Left ventricle myocardium inferior (tissue), 1 donor: ENCODE measurements at regions not wholly inside any gene's neighbourhood (a gene's known extent, or its start where the extent isn't known, plus 50 kb on each side); places are given as distances from the start of the nearest gene placed in this dataset.

Experiments used
- DNase-seq: peaks from one replicate; pipeline ENCODE4 v3.0.0-alpha.2; 2020
- H3K27ac ChIP-seq: fragments of 200-600 bp; replicated peaks from 2 replicates; pipeline ENCODE4 v1.8.0; 2021
- H3K27me3 ChIP-seq: fragments of 200-600 bp; 2 replicates; pipeline ENCODE4 v1.8.0; 2021; ENCODE audit warnings: low read depth
- H3K36me3 ChIP-seq: fragments of 200-600 bp; 2 replicates; pipeline ENCODE4 v1.8.0; 2021
- H3K4me1 ChIP-seq: fragments of 200-600 bp; 2 replicates; pipeline ENCODE4 v1.8.0; 2021
- H3K4me3 ChIP-seq: fragments of 200-600 bp; 2 replicates; pipeline ENCODE4 v1.8.0; 2021; ENCODE audit warnings: mild to moderate bottlenecking, moderate library complexity
- H3K9me3 ChIP-seq: fragments of 200-600 bp; replicated peaks from 2 replicates; pipeline ENCODE4 v1.8.0; 2021
- CTCF ChIP-seq: fragments of 200-600 bp; IDR thresholded peaks from 2 replicates; pipeline ENCODE4 v1.8.0; 2021; ENCODE audit warnings: antibody characterized with exemption, mild to moderate bottlenecking, borderline replicate concordance
- intact Hi-C: fragments of 100-400 bp; cut with micrococcal nuclease; formaldehyde crosslinking; loops from one replicate; pipeline ENCODE4 v1.11.0; 2022
- donor health status: DM: no; HTN: yes; CAD: no; lungs with severe emphysema.

DNA sequence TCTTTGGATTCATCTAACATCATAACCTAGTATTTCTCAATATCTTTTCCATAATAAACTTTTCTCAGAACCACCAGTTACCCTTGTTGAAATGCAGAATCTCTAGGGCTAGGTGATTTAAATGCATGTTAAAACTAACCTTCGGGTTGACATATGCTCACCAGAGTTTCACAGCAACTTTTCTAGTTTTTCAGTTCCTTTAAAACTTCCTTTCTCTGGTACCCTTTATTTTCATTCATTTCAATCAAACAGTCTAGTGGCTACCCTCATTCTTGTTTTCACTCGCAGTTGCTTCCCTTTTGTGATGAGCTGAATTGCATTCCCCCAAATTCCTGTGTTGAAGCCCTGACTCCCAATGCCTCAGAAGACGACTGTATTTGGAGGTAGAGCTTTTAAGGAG is 712.8 kb upstream of the CHRM3 start:
- H3K27me3 ChIP-seq = no peaks in the 10 kb centered on the region
- no peak for TF ChIP-seq CTCF
- intact Hi-C loops = no loop called here

GRCh38 chr1:238672806-238673205 is 713.6 kb upstream of the CHRM3 start:
- intact Hi-C loops = no loop called here
- Histone ChIP-seq H3K4me1 (no peaks in the 10 kb centered on the region), H3K27ac (no peak overlapping the region), H3K36me3 (no peaks in the 10 kb centered on the region), H3K9me3 (peaks cover 6% of the 10 kb centered on the region), H3K4me3 (no peak overlapping the region), H3K27me3 (no peaks in the 10 kb centered on the region)
- TF ChIP-seq CTCF = no peak
- DNase-seq = no peak

More for the DNA sequence above, 712.8 kb upstream of the CHRM3 start:
- Histone ChIP-seq H3K27ac (no peak overlapping the region), H3K4me3 (no peak overlapping the region), H3K36me3 (no peaks in the 10 kb centered on the region), H3K9me3 (peaks cover 4% of the 10 kb centered on the region), H3K4me1 (no peaks in the 10 kb centered on the region)
- DNase-seq = no peak

- intact Hi-C loops = no loop called here
- no peaks in the 10 kb centered on the region for H3K36me3 ChIP-seq
- no peak for DNase-seq
- no peak overlapping the region for H3K27ac ChIP-seq
- no peak for TF ChIP-seq CTCF
- no peaks in the 10 kb centered on the region for H3K4me1 ChIP-seq
- no peaks in the 10 kb centered on the region for H3K27me3 ChIP-seq
- peaks cover 12% of the 10 kb centered on the region for H3K9me3 ChIP-seq
- no peak overlapping the region for H3K4me3 ChIP-seq
Measured at GRCh38 chr1:238672262-238672661, 714.1 kb upstream of the CHRM3 start.

GRCh38 chr1:238664139-238664538 is 722.2 kb upstream of the CHRM3 start:
- Histone ChIP-seq H3K36me3 (no peaks in the 10 kb centered on the region), H3K27me3 (no peaks in the 10 kb centered on the region), H3K4me1 (no peaks in the 10 kb centered on the region), H3K9me3 (peaks cover 28% of the 10 kb centered on the region), H3K4me3 (no peak overlapping the region), H3K27ac (no peak overlapping the region)
- intact Hi-C loops = no loop called here
- no peak for DNase-seq
- TF ChIP-seq CTCF = no peak

- Histone ChIP-seq H3K4me1 (no peaks in the 10 kb centered on the region), H3K9me3 (peaks cover 13% of the 10 kb centered on the region), H3K27ac (no peak overlapping the region), H3K27me3 (no peaks in the 10 kb centered on the region), H3K36me3 (no peaks in the 10 kb centered on the region), H3K4me3 (no peak overlapping the region)
- no peak for TF ChIP-seq CTCF
- intact Hi-C loops = no loop called here
- no peak for DNase-seq
Measured at GRCh38 chr1:238660849-238661248, 725.5 kb upstream of the CHRM3 start.

- no peaks in the 10 kb centered on the region for H3K27me3 ChIP-seq
- no peak for DNase-seq
- H3K27ac ChIP-seq = no peak overlapping the region
- no peak overlapping the region for H3K4me3 ChIP-seq
- no peaks in the 10 kb centered on the region for H3K4me1 ChIP-seq
- H3K36me3 ChIP-seq = no peaks in the 10 kb centered on the region
- TF ChIP-seq CTCF = no peak
- intact Hi-C loops = no loop called here
- H3K9me3 ChIP-seq = peaks cover 12% of the 10 kb centered on the region
Measured at GRCh38 chr1:238658763-238659162, 727.6 kb upstream of the CHRM3 start.
